HEK293 (cell line): ENCODE measurements at regions not wholly inside any gene's neighbourhood (a gene's known extent, or its start where the extent isn't known, plus 50 kb on each side); places are given as distances from the start of the nearest gene placed in this dataset.

Experiments
- CTCF ChIA-PET: fragments of 350-600 bp; formaldehyde crosslinking; extraction: SDS; loops from one replicate; lab custom pipeline; 2021; ENCODE audit warnings: antibody characterized with exemption; lab: Yijun Ruan, JAX
- POLR2A ChIA-PET: fragments of 300-600 bp; formaldehyde crosslinking; extraction: SDS; loops from one replicate; lab custom pipeline; 2020; ENCODE audit warnings: antibody characterized with exemption, inconsistent platforms; lab: Yijun Ruan, JAX
- H3K27ac ChIP-seq: fragments of 200-500 bp; sonication (Bioruptor generic); 2 replicates; pipeline ENCODE4 v1.5.1; 2014; ENCODE audit warnings: low read depth, low read length, control low read depth, inconsistent platforms; ENCODE audit errors: extremely low read depth
- H3K36me3 ChIP-seq, 2 experiments: fragments of 200-500 bp in 1 of 2; sonication (Bioruptor generic) in 1 of 2; 1 replicate in 1 of 2; 2 replicates in 1 of 2; pipeline ENCODE4 v1.5.1; 2014 to 2017; ENCODE audit warnings: inconsistent platforms in 2 of 2, low read length in 2 of 2; ENCODE audit not compliant: control insufficient read depth in 2 of 2, insufficient read depth in 1 of 2
- H3K4me1 ChIP-seq: fragments of 200-500 bp; sonication (Bioruptor generic); 2 replicates; pipeline ENCODE4 v1.5.1; 2014; ENCODE audit warnings: mild to moderate bottlenecking, low read length, inconsistent platforms; ENCODE audit not compliant: control insufficient read depth, insufficient read depth
- H3K4me3 ChIP-seq: 2 replicates; pipeline ENCODE4 v1.5.1; 2011; ENCODE audit warnings: low read depth, mild to moderate bottlenecking, control low read depth, low read length, moderate library complexity
- H3K9me3 ChIP-seq: fragments of 200-500 bp; sonication (Bioruptor generic); 2 replicates; pipeline ENCODE4 v1.5.1; 2014; ENCODE audit warnings: low read depth, low read length, inconsistent platforms; ENCODE audit not compliant: control insufficient read depth, insufficient read depth
- MZF1 ChIP-seq: fragments of 450-650 bp; formaldehyde crosslinking; IDR thresholded peaks from 2 replicates; pipeline ENCODE4 v1.5.1; 2017; ENCODE audit warnings: missing biosample characterization, missing genetic modification characterization, borderline replicate concordance
- OSR2 ChIP-seq: fragments of 450-650 bp; formaldehyde crosslinking; IDR thresholded peaks from 2 replicates; pipeline ENCODE4 v1.5.1; 2016; ENCODE audit warnings: missing biosample characterization, missing genetic modification characterization
- PRDM6 ChIP-seq: fragments of 450-650 bp; formaldehyde crosslinking; IDR thresholded peaks from 2 replicates; pipeline ENCODE4 v1.5.1; 2017; ENCODE audit warnings: missing biosample characterization, missing genetic modification characterization
- TRIM28 ChIP-seq: IDR thresholded peaks from 2 replicates; pipeline ENCODE4 v1.6.1; 2011; ENCODE audit warnings: low read length, control low read depth, borderline replicate concordance
- ZFP41 ChIP-seq: fragments of 450-650 bp; formaldehyde crosslinking; IDR thresholded peaks from 2 replicates; pipeline ENCODE4 v1.5.1; 2016; ENCODE audit warnings: missing biosample characterization, missing genetic modification characterization, borderline replicate concordance
- ZNF140 ChIP-seq: fragments of 450-650 bp; formaldehyde crosslinking; IDR thresholded peaks from 2 replicates; pipeline ENCODE4 v1.5.1; 2016; ENCODE audit warnings: missing biosample characterization, missing genetic modification characterization
- ZNF148 ChIP-seq: fragments of 450-650 bp; formaldehyde crosslinking; IDR thresholded peaks from 2 replicates; pipeline ENCODE4 v1.5.0; 2017; ENCODE audit warnings: missing biosample characterization, missing genetic modification characterization, borderline replicate concordance
- ZNF175 ChIP-seq: fragments of 450-650 bp; formaldehyde crosslinking; IDR thresholded peaks from 2 replicates; pipeline ENCODE4 v1.5.1; 2016; ENCODE audit warnings: missing biosample characterization, missing genetic modification characterization
- ZNF23 ChIP-seq: fragments of 450-650 bp; formaldehyde crosslinking; IDR thresholded peaks from 2 replicates; pipeline ENCODE4 v1.5.1; 2016; ENCODE audit warnings: missing biosample characterization, missing genetic modification characterization, borderline replicate concordance
- ZNF274 ChIP-seq, 2 experiments: fragments of 200-500 bp in 1 of 2; fragments of 450-650 bp in 1 of 2; sonication (Bioruptor generic) in 1 of 2; formaldehyde crosslinking in 1 of 2; IDR thresholded peaks; 2 replicates each; pipeline versions ENCODE4 v1.5.1 to v1.6.1; 2014 to 2016; ENCODE audit warnings: borderline replicate concordance in 1 of 2, inconsistent platforms in 1 of 2, low read length in 1 of 2, missing biosample characterization in 1 of 2, missing genetic modification characterization in 1 of 2
- ZNF311 ChIP-seq: fragments of 450-650 bp; formaldehyde crosslinking; IDR thresholded peaks from 2 replicates; pipeline ENCODE4 v1.5.1; 2017; ENCODE audit warnings: missing biosample characterization, missing genetic modification characterization, borderline replicate concordance
- ZNF350 ChIP-seq: fragments of 450-650 bp; formaldehyde crosslinking; IDR thresholded peaks from 2 replicates; pipeline ENCODE4 v1.5.0; 2017; ENCODE audit warnings: missing biosample characterization, mild to moderate bottlenecking, missing genetic modification characterization
- ZNF37A ChIP-seq: fragments of 450-650 bp; IDR thresholded peaks from 2 replicates; pipeline ENCODE4 v1.5.1; 2018; ENCODE audit warnings: missing biosample characterization, missing genetic modification characterization
- ZNF521 ChIP-seq: fragments of 450-650 bp; formaldehyde crosslinking; IDR thresholded peaks from 2 replicates; pipeline ENCODE4 v1.5.1; 2017; ENCODE audit warnings: missing biosample characterization, mild to moderate bottlenecking, missing genetic modification characterization
- ZNF544 ChIP-seq: fragments of 450-650 bp; formaldehyde crosslinking; IDR thresholded peaks from 2 replicates; pipeline ENCODE4 v1.5.0; 2017; ENCODE audit warnings: missing biosample characterization, missing genetic modification characterization
- ZNF596 ChIP-seq: fragments of 450-650 bp; IDR thresholded peaks from 2 replicates; pipeline ENCODE4 v1.5.0; 2018; ENCODE audit warnings: missing biosample characterization, mild to moderate bottlenecking, missing genetic modification characterization, moderate library complexity
- ZNF623 ChIP-seq: fragments of 450-650 bp; formaldehyde crosslinking; IDR thresholded peaks from 2 replicates; pipeline ENCODE4 v1.5.1; 2016; ENCODE audit warnings: missing biosample characterization, missing genetic modification characterization
- ZNF639 ChIP-seq: fragments of 450-650 bp; formaldehyde crosslinking; IDR thresholded peaks from 2 replicates; pipeline ENCODE4 v1.5.1; 2016; ENCODE audit warnings: missing biosample characterization, missing genetic modification characterization
- ZNF654 ChIP-seq: fragments of 450-650 bp; formaldehyde crosslinking; IDR thresholded peaks from 2 replicates; pipeline ENCODE4 v1.5.1; 2016; ENCODE audit warnings: low read depth, missing biosample characterization, missing genetic modification characterization
- ZNF704 ChIP-seq: fragments of 450-650 bp; formaldehyde crosslinking; IDR thresholded peaks from 2 replicates; pipeline ENCODE4 v1.5.1; 2016; ENCODE audit warnings: missing biosample characterization, missing genetic modification characterization

GRCh38 chr3:146747928-146748327, 142.8 kb upstream of the PLSCR5 start:
- ChIA-PET CTCF (interaction anchor here (0.7 kb wide), 1 partner anchor 451 kb away, joined by 3 read pairs; no protein-coding TSS in a partner anchor), POLR2A (no interaction called here)
- Histone ChIP-seq H3K27ac (no peak overlapping the region), H3K4me1 (no peaks in the 10 kb centered on the region), H3K9me3 (no peaks in the 10 kb centered on the region), H3K4me3 (no peak overlapping the region), H3K36me3 (no peaks in the 10 kb centered on the region)
- TF ChIP-seq ZNF654 (tag by site-specific recombination), result peak; percentile 43
- TF ChIP-seq TRIM28, result no peak

- no peaks in the 10 kb centered on the region for H3K36me3 ChIP-seq
- H3K4me3 ChIP-seq, result no peak overlapping the region
- TF ChIP-seq ZFP41 (tag by site-specific recombination) (no peak), ZNF623 (tag by site-specific recombination) (no peak), ZNF148 (tag by site-specific recombination) (no peak), MZF1 (no peak), ZNF311 (tag by site-specific recombination) (no peak), PRDM6 (tag by site-specific recombination) (no peak), ZNF23 (tag by site-specific recombination) (no peak), ZNF175 (tag by site-specific recombination) (no peak), ZNF274 (IDR thresholded peaks at IDR 0.05; ENCODE audit: low read length) (no peak), ZNF274 (tag by site-specific recombination; IDR thresholded peaks at IDR 0.05; ENCODE audit: borderline replicate concordance) (no peak), ZNF596 (tag by site-specific recombination) (no peak), ZNF350 (no peak)
- no peak overlapping the region for H3K27ac ChIP-seq
- H3K4me1 ChIP-seq, result no peaks in the 10 kb centered on the region
- ChIA-PET CTCF (interaction anchor here (0.7 kb wide), 1 partner anchor 451 kb away, joined by 3 read pairs; no protein-coding TSS in a partner anchor), POLR2A (no interaction called here)
- no peaks in the 10 kb centered on the region for H3K9me3 ChIP-seq
Observed at GRCh38 chr3:146747051-146747450, 141.9 kb upstream of the PLSCR5 start.

- ChIA-PET POLR2A (no interaction called here), CTCF (no interaction called here)
- Histone ChIP-seq H3K4me1 (no peaks in the 10 kb centered on the region), H3K9me3 (no peaks in the 10 kb centered on the region), H3K4me3 (no peak overlapping the region), H3K36me3 (no peaks in the 10 kb centered on the region), H3K27ac (no peak overlapping the region)
- TF ChIP-seq OSR2 (tag by site-specific recombination) (no peak), ZNF544 (no peak), ZNF37A (no peak), ZNF521 (no peak), ZNF639 (tag by site-specific recombination) (no peak), ZNF140 (tag by site-specific recombination) (no peak), ZNF704 (tag by site-specific recombination) (no peak), ZNF274 (IDR thresholded peaks at IDR 0.05; ENCODE audit: low read length) (no peak), ZNF274 (tag by site-specific recombination; IDR thresholded peaks at IDR 0.05; ENCODE audit: borderline replicate concordance) (no peak)
Observed at GRCh38 chr3:146746190-146746589, 141.0 kb upstream of the PLSCR5 start.
